H9 (cell line): ENCODE measurements at regions not wholly inside any gene's neighbourhood (a gene's known extent, or its start where the extent isn't known, plus 50 kb on each side); places are given as distances from the start of the nearest gene placed in this dataset.

ENCODE experiments used
- DNase-seq: peaks from one replicate; pipeline ENCODE4 v3.0.0-alpha.2; 2017
- H2AFZ ChIP-seq: one replicate; pipeline ENCODE4 v1.6.1; 2013; ENCODE audit warnings: mild to moderate bottlenecking, low read length, control low read depth, moderate library complexity
- H2AK5ac ChIP-seq: 2 replicates; pipeline ENCODE4 v1.6.1; 2013; ENCODE audit warnings: low read length, control low read depth, mixed read lengths; ENCODE audit not compliant: insufficient read length
- H2BK120ac ChIP-seq: one replicate; pipeline ENCODE4 v1.6.1; 2013; ENCODE audit warnings: low read depth, mild to moderate bottlenecking, low read length, control low read depth, inconsistent platforms; ENCODE audit not compliant: poor library complexity, severe bottlenecking
- H2BK12ac ChIP-seq: 2 replicates; pipeline ENCODE4 v1.6.1; 2013; ENCODE audit warnings: low read length, control low read depth, mixed read lengths, low read depth; ENCODE audit not compliant: insufficient read length
- H2BK15ac ChIP-seq: 2 replicates; pipeline ENCODE4 v1.6.1; 2013; ENCODE audit warnings: low read depth, low read length, control low read depth
- H2BK20ac ChIP-seq: one replicate; pipeline ENCODE4 v1.6.1; 2013; ENCODE audit warnings: low read depth, mild to moderate bottlenecking, low read length, control low read depth, inconsistent platforms; ENCODE audit not compliant: poor library complexity, severe bottlenecking
- H2BK5ac ChIP-seq: 2 replicates; pipeline ENCODE4 v1.6.1; 2013; ENCODE audit warnings: low read length, control low read depth, mixed read lengths; ENCODE audit not compliant: insufficient read length
- H3K14ac ChIP-seq: 2 replicates; pipeline ENCODE4 v1.6.1; 2013; ENCODE audit warnings: low read length, control low read depth; ENCODE audit not compliant: insufficient read depth
- H3K18ac ChIP-seq: 2 replicates; pipeline ENCODE4 v1.6.1; 2013; ENCODE audit warnings: low read depth, mild to moderate bottlenecking, mixed read lengths, low read length, control low read depth; ENCODE audit not compliant: insufficient read length
- H3K23ac ChIP-seq: 2 replicates; pipeline ENCODE4 v1.6.1; 2013; ENCODE audit warnings: low read length, control low read depth, mixed read lengths, low read depth; ENCODE audit not compliant: insufficient read length
- H3K23me2 ChIP-seq: 2 replicates; pipeline ENCODE4 v1.6.1; 2013; ENCODE audit warnings: low read depth, mild to moderate bottlenecking, mixed read lengths, low read length, control low read depth; ENCODE audit not compliant: insufficient read length, poor library complexity, severe bottlenecking
- H3K27ac ChIP-seq: 2 replicates; pipeline ENCODE4 v1.5.1; 2013; ENCODE audit warnings: low read length, control low read depth, mixed read lengths, low read depth; ENCODE audit not compliant: insufficient read length
- H3K27me3 ChIP-seq: 2 replicates; pipeline ENCODE4 v1.6.1; 2013; ENCODE audit warnings: low read length, control low read depth, inconsistent platforms; ENCODE audit not compliant: insufficient read depth
- H3K4ac ChIP-seq: 2 replicates; pipeline ENCODE4 v1.6.1; 2013; ENCODE audit warnings: low read depth, mild to moderate bottlenecking, control low read depth, inconsistent platforms, low read length, moderate library complexity
- H3K4me1 ChIP-seq: 2 replicates; pipeline ENCODE4 v1.6.1; 2013; ENCODE audit warnings: low read length, control low read depth, inconsistent platforms; ENCODE audit not compliant: insufficient read depth
- H3K4me2 ChIP-seq: 2 replicates; pipeline ENCODE4 v1.6.1; 2013; ENCODE audit warnings: low read length, control low read depth, mixed read lengths; ENCODE audit not compliant: insufficient read length, insufficient read depth
- H3K56ac ChIP-seq: 2 replicates; pipeline ENCODE4 v1.6.1; 2013; ENCODE audit warnings: low read depth, mild to moderate bottlenecking, mixed read lengths, low read length, control low read depth; ENCODE audit not compliant: insufficient read length
- H3K79me1 ChIP-seq: 2 replicates; pipeline ENCODE4 v1.6.1; 2013; ENCODE audit warnings: low read depth, mild to moderate bottlenecking, moderate library complexity, low read length, control low read depth, inconsistent platforms; ENCODE audit not compliant: insufficient read depth, poor library complexity, severe bottlenecking
- H3K79me2 ChIP-seq: 2 replicates; pipeline ENCODE4 v1.6.1; 2013; ENCODE audit warnings: low read length, control low read depth, inconsistent platforms; ENCODE audit not compliant: insufficient read depth
- H3K9ac ChIP-seq: 2 replicates; pipeline ENCODE4 v1.6.1; 2013; ENCODE audit warnings: low read length, control low read depth, mixed read lengths; ENCODE audit not compliant: insufficient read length; ENCODE audit errors: extremely low read depth
- H3K9me3 ChIP-seq: one replicate; pipeline ENCODE4 v1.6.1; 2013; ENCODE audit warnings: low read depth, low read length, inconsistent platforms; ENCODE audit not compliant: control insufficient read depth
- H3T11ph ChIP-seq: one replicate; pipeline ENCODE4 v1.6.1; 2013; ENCODE audit warnings: mild to moderate bottlenecking, low read length, control low read depth, inconsistent platforms
- H4K20me1 ChIP-seq: one replicate; pipeline ENCODE4 v1.6.1; 2013; ENCODE audit not compliant: control insufficient read depth, insufficient read length, insufficient read depth
- H4K5ac ChIP-seq: 2 replicates; pipeline ENCODE4 v1.6.1; 2013; ENCODE audit warnings: low read depth, mild to moderate bottlenecking, mixed read lengths, low read length, control low read depth; ENCODE audit not compliant: insufficient read length
- H4K8ac ChIP-seq: replicated peaks from 2 replicates; pipeline ENCODE4 v1.6.1; 2013; ENCODE audit warnings: low read length, control low read depth, mixed read lengths, low read depth; ENCODE audit not compliant: insufficient read length
- H4K91ac ChIP-seq: 2 replicates; pipeline ENCODE4 v1.6.1; 2013; ENCODE audit warnings: low read depth, mild to moderate bottlenecking, moderate library complexity, mixed read lengths, low read length, control low read depth; ENCODE audit not compliant: insufficient read length
- H3K27ac Mint-ChIP-seq, 3 experiments: 2 replicates in 2 of 3; 3 replicates in 1 of 3; pipeline ENCODE4 v1.8.0; 2020 to 2021; ENCODE audit warnings: mixed read lengths in 3 of 3, mild to moderate bottlenecking in 1 of 3, moderate library complexity in 1 of 3
- H3K27me3 Mint-ChIP-seq: 2 replicates; pipeline ENCODE4 v1.8.0; 2021; ENCODE audit warnings: low read depth, mild to moderate bottlenecking, moderate library complexity, mixed read lengths
- H3K36me3 Mint-ChIP-seq, 3 experiments: 2 replicates in 2 of 3; 3 replicates in 1 of 3; pipeline ENCODE4 v1.8.0; 2020 to 2021; ENCODE audit warnings: low read depth in 3 of 3, mixed read lengths in 3 of 3; ENCODE audit not compliant: insufficient read depth in 1 of 3
- H3K4me1 Mint-ChIP-seq, 2 experiments: 2 replicates each; pipeline ENCODE4 v1.8.0; 2020; ENCODE audit warnings: mixed read lengths in 2 of 2
- H3K4me3 Mint-ChIP-seq, 2 experiments: 2 replicates in 1 of 2; 3 replicates in 1 of 2; pipeline ENCODE4 v1.8.0; 2020 to 2021; ENCODE audit warnings: mild to moderate bottlenecking in 2 of 2, mixed read lengths in 2 of 2, moderate library complexity in 1 of 2
- H3K9me3 Mint-ChIP-seq, 2 experiments: 2 replicates in 1 of 2; 3 replicates in 1 of 2; pipeline ENCODE4 v1.8.0; 2020; ENCODE audit warnings: mild to moderate bottlenecking in 2 of 2, mixed read lengths in 2 of 2, moderate library complexity in 1 of 2
- WGBS: extraction: QIAGEN DNeasy Blood & Tissue Kit; methylation state at CpG from one replicate; pipeline ENCODE4 v1.1.7; 2013; ENCODE audit warnings: missing lambda C conversion rate, low lambda C conversion rate, mixed read lengths; ENCODE audit not compliant: insufficient read length; ENCODE audit errors: extremely low coverage; 5-methylcytosine and 5-hydroxymethylcytosine counted together
- TF ChIP-seq, protein P1 (sequence below): fragments of 200-600 bp; sonication (generic); conservative IDR thresholded peaks from 3 replicates; pipeline ENCODE4 v1.8.0; 2021; ENCODE audit warnings: antibody characterized with exemption, mild to moderate bottlenecking

DNA sequence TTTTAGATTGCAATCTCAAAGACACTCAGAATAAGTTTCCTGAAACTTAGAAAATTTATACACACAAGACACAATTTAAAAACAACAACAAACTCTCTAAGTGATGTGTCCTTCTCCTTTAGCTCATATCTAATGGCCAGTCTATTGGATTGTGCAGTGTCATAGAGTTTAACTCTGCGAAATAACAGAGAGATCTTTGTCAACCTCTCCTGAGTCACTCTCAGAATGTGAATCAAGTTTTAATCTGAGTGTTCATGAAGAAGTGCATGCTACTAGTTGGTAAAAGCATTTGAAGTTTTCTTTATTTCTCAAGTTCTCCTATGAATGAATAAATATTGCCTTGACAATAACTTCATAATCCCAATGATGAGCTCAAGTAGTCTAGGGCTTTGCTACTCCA lies 284.5 kb upstream of the DNAJC19 start:
- Histone ChIP-seq H3K14ac (no peak overlapping the region), H3K27ac (no peak overlapping the region), H3K27me3 (no peaks in the 10 kb centered on the region), H3K23me2 (no peaks in the 10 kb centered on the region), H3K9me3 (no peaks in the 10 kb centered on the region), H2BK12ac (no peak overlapping the region), H4K20me1 (no peaks in the 10 kb centered on the region), H3K4ac (no peak overlapping the region), H3K56ac (no peak overlapping the region), H2BK5ac (no peak overlapping the region), H2AK5ac (no peak overlapping the region), H2AFZ (no peak overlapping the region), H3K9ac (no peak overlapping the region), H3K4me1 (no peaks in the 10 kb centered on the region), H4K5ac (no peak overlapping the region), H3K4me2 (no peak overlapping the region), H4K8ac (no peak overlapping the region), H3K23ac (no peak overlapping the region), H2BK120ac (no peak overlapping the region), H3K79me2 (no peaks in the 10 kb centered on the region), H4K91ac (no peak overlapping the region), H3K79me1 (no peaks in the 10 kb centered on the region), H3K18ac (no peak overlapping the region), H3T11ph (no peak overlapping the region), H2BK20ac (no peak overlapping the region), H2BK15ac (no peak overlapping the region)
- H3K4me1 Mint-ChIP-seq: no peaks in the 10 kb centered on the region
- no peaks in the 10 kb centered on the region for H3K27me3 Mint-ChIP-seq
- no CpG with 5 or more reads among the region's 1 CpG for WGBS
- no peak for DNase-seq
- H3K36me3 Mint-ChIP-seq: no peaks in the 10 kb centered on the region
- H3K27ac Mint-ChIP-seq: no peak overlapping the region
- no peak overlapping the region for H3K4me3 Mint-ChIP-seq
- no peaks in the 10 kb centered on the region for H3K9me3 Mint-ChIP-seq
- TF ChIP-seq, protein P1, sequence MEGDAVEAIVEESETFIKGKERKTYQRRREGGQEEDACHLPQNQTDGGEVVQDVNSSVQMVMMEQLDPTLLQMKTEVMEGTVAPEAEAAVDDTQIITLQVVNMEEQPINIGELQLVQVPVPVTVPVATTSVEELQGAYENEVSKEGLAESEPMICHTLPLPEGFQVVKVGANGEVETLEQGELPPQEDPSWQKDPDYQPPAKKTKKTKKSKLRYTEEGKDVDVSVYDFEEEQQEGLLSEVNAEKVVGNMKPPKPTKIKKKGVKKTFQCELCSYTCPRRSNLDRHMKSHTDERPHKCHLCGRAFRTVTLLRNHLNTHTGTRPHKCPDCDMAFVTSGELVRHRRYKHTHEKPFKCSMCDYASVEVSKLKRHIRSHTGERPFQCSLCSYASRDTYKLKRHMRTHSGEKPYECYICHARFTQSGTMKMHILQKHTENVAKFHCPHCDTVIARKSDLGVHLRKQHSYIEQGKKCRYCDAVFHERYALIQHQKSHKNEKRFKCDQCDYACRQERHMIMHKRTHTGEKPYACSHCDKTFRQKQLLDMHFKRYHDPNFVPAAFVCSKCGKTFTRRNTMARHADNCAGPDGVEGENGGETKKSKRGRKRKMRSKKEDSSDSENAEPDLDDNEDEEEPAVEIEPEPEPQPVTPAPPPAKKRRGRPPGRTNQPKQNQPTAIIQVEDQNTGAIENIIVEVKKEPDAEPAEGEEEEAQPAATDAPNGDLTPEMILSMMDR: no peak
